ENCODE measurements at regions not wholly inside any gene's neighbourhood (a gene's known extent, or its start where the extent isn't known, plus 50 kb on each side); places are given as distances from the start of the nearest gene placed in this dataset.

DNA sequence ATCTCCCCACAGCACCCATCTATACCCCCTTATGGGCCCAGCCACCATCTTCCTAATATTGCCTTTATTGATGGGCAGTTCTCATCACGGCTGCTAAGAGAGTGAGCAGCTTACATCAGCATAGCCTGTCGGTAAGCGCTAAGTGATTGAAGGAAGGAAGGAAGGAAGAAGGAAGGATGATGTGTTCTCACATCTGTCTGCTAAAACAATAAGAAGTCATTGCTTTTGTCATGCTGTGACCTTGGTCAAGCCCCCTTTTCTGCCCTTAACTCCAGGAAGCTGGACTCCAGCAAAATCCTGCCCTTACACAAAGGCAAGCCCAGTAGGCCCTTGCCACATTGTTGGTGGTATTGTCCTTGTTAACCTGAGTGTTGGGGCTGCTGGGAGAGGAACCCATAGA is 165.0 kb downstream of the ETS2 start:
- Histone ChIP-seq H3K4me3 (ENCODE audit: low read length) (no peak overlapping the region), H3K36me3 (ENCODE audit: control insufficient read depth, low read depth, low read length) (no peaks in the 10 kb centered on the region), H3K9ac (ENCODE audit: low read length) (no peak overlapping the region), H3K27ac (ENCODE audit: low read length) (no peak overlapping the region), H3K27me3 (ENCODE audit: control insufficient read depth, insufficient read depth, low read length) (no peaks in the 10 kb centered on the region), H3K4me1 (ENCODE audit: control insufficient read depth, low read depth, low read length) (no peaks in the 10 kb centered on the region), H3K9me3 (ENCODE audit: control insufficient read depth, low read depth, low read length) (no peaks in the 10 kb centered on the region)

DNA sequence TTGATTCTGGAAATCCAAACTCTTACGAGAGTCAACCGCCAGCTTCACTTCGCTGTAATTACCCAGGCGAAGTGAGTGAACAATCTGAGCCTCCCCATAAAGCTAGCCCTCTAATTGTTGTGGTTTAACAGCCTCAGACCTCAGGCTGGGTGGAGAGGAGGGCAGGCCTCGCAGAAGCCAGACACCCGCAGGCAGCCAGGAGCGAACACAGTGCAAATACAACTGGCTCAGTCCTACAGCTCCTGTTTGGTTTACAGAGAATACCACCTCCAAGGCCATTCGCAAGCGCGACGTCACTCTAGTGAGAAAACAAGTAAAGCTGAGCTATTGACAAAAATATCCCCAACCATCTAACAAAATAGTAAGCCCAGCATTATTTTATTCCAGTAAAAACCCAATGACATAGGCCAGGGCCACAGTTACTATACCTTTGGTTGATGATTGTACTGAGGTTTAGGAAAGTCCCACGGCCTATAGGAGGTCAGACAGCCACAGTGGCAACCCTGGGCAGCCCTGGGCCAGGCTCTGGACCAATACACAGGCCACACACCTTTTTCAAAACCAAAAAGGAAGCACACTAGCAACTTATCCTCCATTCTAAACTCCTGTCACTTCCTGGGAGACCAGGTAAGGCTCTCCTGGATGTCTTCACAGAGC is 163.3 kb downstream of the ETS2 start:
- no peaks in the 10 kb centered on the region for H3K9me3 ChIP-seq (ENCODE audit: control insufficient read depth, low read depth, low read length)
- H3K4me1 ChIP-seq (ENCODE audit: control insufficient read depth, low read depth, low read length): no peaks in the 10 kb centered on the region
- H3K4me3 ChIP-seq (ENCODE audit: low read length): no peak overlapping the region
- H3K36me3 ChIP-seq (ENCODE audit: control insufficient read depth, low read depth, low read length): no peaks in the 10 kb centered on the region
- H3K27me3 ChIP-seq (ENCODE audit: control insufficient read depth, insufficient read depth, low read length): no peaks in the 10 kb centered on the region
- no peak overlapping the region for H3K27ac ChIP-seq (ENCODE audit: low read length)
- H3K9ac ChIP-seq (ENCODE audit: low read length): no peak overlapping the region

- H3K4me3 ChIP-seq (ENCODE audit: low read length): no peak overlapping the region
- H3K36me3 ChIP-seq (ENCODE audit: control insufficient read depth, low read depth, low read length): no peaks in the 10 kb centered on the region
- no peak overlapping the region for H3K9ac ChIP-seq (ENCODE audit: low read length)
- H3K27me3 ChIP-seq (ENCODE audit: control insufficient read depth, insufficient read depth, low read length): no peaks in the 10 kb centered on the region
- H3K4me1 ChIP-seq (ENCODE audit: control insufficient read depth, low read depth, low read length): no peaks in the 10 kb centered on the region
- no peak overlapping the region for H3K27ac ChIP-seq (ENCODE audit: low read length)
- H3K9me3 ChIP-seq (ENCODE audit: control insufficient read depth, low read depth, low read length): no peaks in the 10 kb centered on the region
Observed at GRCh38 chr21:38965910-38966504, 160.3 kb downstream of the ETS2 start.

GRCh38 chr21:38965241-38965640 is 159.5 kb downstream of the ETS2 start:
- Histone ChIP-seq H3K36me3 (ENCODE audit: control insufficient read depth, low read depth, low read length) (no peaks in the 10 kb centered on the region), H3K4me3 (ENCODE audit: low read length) (no peak overlapping the region), H3K9ac (ENCODE audit: low read length) (no peak overlapping the region), H3K4me1 (ENCODE audit: control insufficient read depth, low read depth, low read length) (no peaks in the 10 kb centered on the region), H3K27ac (ENCODE audit: low read length) (no peak overlapping the region), H3K9me3 (ENCODE audit: control insufficient read depth, low read depth, low read length) (no peaks in the 10 kb centered on the region), H3K27me3 (ENCODE audit: control insufficient read depth, insufficient read depth, low read length) (no peaks in the 10 kb centered on the region)

- H3K9ac ChIP-seq (ENCODE audit: low read length): no peak overlapping the region
- H3K4me1 ChIP-seq (ENCODE audit: control insufficient read depth, low read depth, low read length): no peaks in the 10 kb centered on the region
- no peaks in the 10 kb centered on the region for H3K36me3 ChIP-seq (ENCODE audit: control insufficient read depth, low read depth, low read length)
- no peak overlapping the region for H3K27ac ChIP-seq (ENCODE audit: low read length)
- H3K27me3 ChIP-seq (ENCODE audit: control insufficient read depth, insufficient read depth, low read length): no peaks in the 10 kb centered on the region
- no peaks in the 10 kb centered on the region for H3K9me3 ChIP-seq (ENCODE audit: control insufficient read depth, low read depth, low read length)
- no peak overlapping the region for H3K4me3 ChIP-seq (ENCODE audit: low read length)
Observed at GRCh38 chr21:38963006-38963405, 157.3 kb downstream of the ETS2 start.

DNA sequence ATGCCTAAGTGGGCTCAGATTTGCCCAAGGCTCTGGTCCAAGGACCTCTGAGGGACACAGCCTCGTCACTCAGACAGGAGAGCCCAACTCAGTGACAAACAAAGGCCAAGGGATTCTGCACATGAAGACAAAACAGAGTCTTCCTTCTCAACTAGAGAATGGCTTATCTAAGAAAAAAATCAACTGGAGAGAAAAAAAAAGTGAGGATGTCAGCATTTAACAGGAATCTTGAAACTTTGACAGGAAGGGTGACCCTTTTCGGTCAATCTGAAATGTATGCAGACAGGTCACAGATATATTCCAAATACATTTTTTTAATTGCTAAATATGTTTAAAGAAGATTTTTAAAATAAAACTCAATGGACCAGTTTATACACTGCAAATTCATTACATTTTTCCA is 154.5 kb downstream of the ETS2 start:
- Histone ChIP-seq H3K9ac (ENCODE audit: low read length) (no peak overlapping the region), H3K36me3 (ENCODE audit: control insufficient read depth, low read depth, low read length) (no peaks in the 10 kb centered on the region), H3K4me3 (ENCODE audit: low read length) (no peak overlapping the region), H3K27ac (ENCODE audit: low read length) (no peak overlapping the region), H3K9me3 (ENCODE audit: control insufficient read depth, low read depth, low read length) (no peaks in the 10 kb centered on the region), H3K27me3 (ENCODE audit: control insufficient read depth, insufficient read depth, low read length) (no peaks in the 10 kb centered on the region), H3K4me1 (ENCODE audit: control insufficient read depth, low read depth, low read length) (no peaks in the 10 kb centered on the region)

- H3K9me3 ChIP-seq (ENCODE audit: control insufficient read depth, low read depth, low read length): no peaks in the 10 kb centered on the region
- H3K36me3 ChIP-seq (ENCODE audit: control insufficient read depth, low read depth, low read length): no peaks in the 10 kb centered on the region
- H3K9ac ChIP-seq (ENCODE audit: low read length): no peak overlapping the region
- H3K4me1 ChIP-seq (ENCODE audit: control insufficient read depth, low read depth, low read length): no peaks in the 10 kb centered on the region
- H3K27me3 ChIP-seq (ENCODE audit: control insufficient read depth, insufficient read depth, low read length): no peaks in the 10 kb centered on the region
- H3K27ac ChIP-seq (ENCODE audit: low read length): no peak overlapping the region
- H3K4me3 ChIP-seq (ENCODE audit: low read length): no peak overlapping the region
Observed at GRCh38 chr21:38959692-38960061, 153.9 kb downstream of the ETS2 start.

DNA sequence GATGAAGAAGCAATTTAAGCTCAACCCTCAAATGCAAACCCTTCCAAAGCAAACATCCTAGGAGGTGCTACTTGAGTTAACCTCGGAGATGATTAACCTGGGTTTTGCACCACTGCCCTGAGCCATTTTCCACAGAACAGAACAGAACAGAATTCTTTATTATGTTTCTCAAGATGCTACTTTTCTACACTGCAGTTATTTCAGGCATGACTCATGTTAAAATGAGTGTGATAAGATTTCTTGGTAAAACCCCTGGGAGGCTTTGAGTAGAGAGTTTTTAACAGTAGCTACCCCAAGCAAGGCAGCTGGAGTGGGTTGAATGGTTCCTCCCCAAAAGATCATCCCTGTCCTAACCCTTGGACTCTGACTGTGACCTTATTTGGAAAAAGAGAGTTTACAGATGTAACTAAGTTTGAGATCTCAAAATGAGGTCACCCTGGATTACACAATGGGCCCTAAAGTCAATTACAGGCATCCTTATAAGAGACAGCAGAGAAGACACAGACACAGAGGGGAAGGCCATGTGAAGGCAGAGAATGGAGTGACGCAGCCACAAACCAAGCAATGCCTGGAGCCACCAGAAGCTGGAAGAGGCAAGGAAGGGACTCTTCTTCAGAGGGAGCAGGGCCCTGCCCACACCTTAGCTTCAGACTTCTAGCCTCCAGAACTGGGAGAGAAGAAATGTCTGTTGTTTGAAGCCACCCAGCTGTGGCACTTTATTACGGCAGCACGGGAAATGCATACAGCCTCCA is 153.4 kb downstream of the ETS2 start:
- H3K36me3 ChIP-seq (ENCODE audit: control insufficient read depth, low read depth, low read length): no peaks in the 10 kb centered on the region
- no peak overlapping the region for H3K9ac ChIP-seq (ENCODE audit: low read length)
- H3K27me3 ChIP-seq (ENCODE audit: control insufficient read depth, insufficient read depth, low read length): no peaks in the 10 kb centered on the region
- H3K27ac ChIP-seq (ENCODE audit: low read length): no peak overlapping the region
- H3K4me1 ChIP-seq (ENCODE audit: control insufficient read depth, low read depth, low read length): no peaks in the 10 kb centered on the region
- no peaks in the 10 kb centered on the region for H3K9me3 ChIP-seq (ENCODE audit: control insufficient read depth, low read depth, low read length)
- no peak overlapping the region for H3K4me3 ChIP-seq (ENCODE audit: low read length)

- Histone ChIP-seq H3K36me3 (ENCODE audit: control insufficient read depth, low read depth, low read length) (no peaks in the 10 kb centered on the region), H3K9me3 (ENCODE audit: control insufficient read depth, low read depth, low read length) (no peaks in the 10 kb centered on the region), H3K4me3 (ENCODE audit: low read length) (no peak overlapping the region), H3K4me1 (ENCODE audit: control insufficient read depth, low read depth, low read length) (no peaks in the 10 kb centered on the region), H3K9ac (ENCODE audit: low read length) (no peak overlapping the region), H3K27me3 (ENCODE audit: control insufficient read depth, insufficient read depth, low read length) (no peaks in the 10 kb centered on the region), H3K27ac (ENCODE audit: low read length) (no peak overlapping the region)
Observed at GRCh38 chr21:38958323-38958705, 152.6 kb downstream of the ETS2 start.

- H3K4me3 ChIP-seq (ENCODE audit: low read length): no peak overlapping the region
- H3K9ac ChIP-seq (ENCODE audit: low read length): no peak overlapping the region
- no peaks in the 10 kb centered on the region for H3K4me1 ChIP-seq (ENCODE audit: control insufficient read depth, low read depth, low read length)
- no peak overlapping the region for H3K27ac ChIP-seq (ENCODE audit: low read length)
- H3K9me3 ChIP-seq (ENCODE audit: control insufficient read depth, low read depth, low read length): no peaks in the 10 kb centered on the region
- H3K27me3 ChIP-seq (ENCODE audit: control insufficient read depth, insufficient read depth, low read length): no peaks in the 10 kb centered on the region
- H3K36me3 ChIP-seq (ENCODE audit: control insufficient read depth, low read depth, low read length): no peaks in the 10 kb centered on the region
Observed at GRCh38 chr21:38957575-38958322, 152.0 kb downstream of the ETS2 start.

GRCh38 chr21:38956856-38957571 is 151.3 kb downstream of the ETS2 start:
- Histone ChIP-seq H3K4me1 (ENCODE audit: control insufficient read depth, low read depth, low read length) (no peaks in the 10 kb centered on the region), H3K27me3 (ENCODE audit: control insufficient read depth, insufficient read depth, low read length) (no peaks in the 10 kb centered on the region), H3K9ac (ENCODE audit: low read length) (no peak overlapping the region), H3K36me3 (ENCODE audit: control insufficient read depth, low read depth, low read length) (no peaks in the 10 kb centered on the region), H3K9me3 (ENCODE audit: control insufficient read depth, low read depth, low read length) (no peaks in the 10 kb centered on the region), H3K27ac (ENCODE audit: low read length) (no peak overlapping the region), H3K4me3 (ENCODE audit: low read length) (no peak overlapping the region)
